Ovary (tissue), 7 donors: ENCODE measurements at regions not wholly inside any gene's neighbourhood (a gene's known extent, or its start where the extent isn't known, plus 50 kb on each side); places are given as distances from the start of the nearest gene placed in this dataset.
A peak's percentile ranks its signal among the peaks of the same experiment; 100 is the strongest.

ENCODE experiments used
- DNase-seq, 5 donors: peaks; one replicate each; pipeline ENCODE4 v3.0.0-alpha.2; 2019 to 2020
- H3K27ac ChIP-seq, 2 donors: fragments of 200-600 bp; one replicate each; pipeline versions ENCODE4 v1.5.1 to v1.8.0; 2019 to 2022
- H3K27me3 ChIP-seq: fragments of 200-600 bp; one replicate; pipeline ENCODE4 v1.8.0; 2022
- H3K36me3 ChIP-seq: fragments of 200-600 bp; sonication (generic); one replicate; pipeline ENCODE4 v1.5.1; 2019
- H3K4me1 ChIP-seq: one replicate; pipeline ENCODE4 v1.8.1; 2013; ENCODE audit warnings: mild to moderate bottlenecking, moderate library complexity; ENCODE audit not compliant: insufficient read depth
- H3K4me3 ChIP-seq: fragments of 200-600 bp; sonication (generic); one replicate; pipeline ENCODE4 v1.5.1; 2017
- H3K9me3 ChIP-seq, 2 donors: fragments of 200-600 bp in 1 of 2; sonication (generic) in 1 of 2; one replicate each; pipeline versions ENCODE4 v1.5.1 to v1.8.1; 2013 to 2019; ENCODE audit warnings: mild to moderate bottlenecking in 1 of 2, moderate library complexity in 1 of 2
- CTCF ChIP-seq, 3 donors: fragments of 450-650 bp in 2 of 3; fragments of 200-600 bp in 1 of 3; IDR thresholded peaks; one replicate each; pipeline versions ENCODE4 v1.5.1 to v1.8.0; 2016 to 2022; ENCODE audit warnings: antibody characterized with exemption in 3 of 3, mild to moderate bottlenecking in 1 of 3
- EP300 ChIP-seq: sonication (generic); formaldehyde crosslinking; IDR thresholded peaks from one replicate; pipeline ENCODE4 v1.6.1; 2017; ENCODE audit warnings: antibody characterized with exemption
- POLR2A ChIP-seq: fragments of 450-650 bp; IDR thresholded peaks from one replicate; pipeline ENCODE4 v1.6.1; 2017; ENCODE audit warnings: antibody characterized with exemption, mild to moderate bottlenecking, moderate library complexity
- WGBS, 3 donors: extraction: QIAGEN DNeasy Blood & Tissue Kit in 1 of 3; methylation state at CpG; one replicate each; pipeline versions ENCODE4 v1.1.5 to v1.1.7; 2013 to 2017; 5-methylcytosine and 5-hydroxymethylcytosine counted together
- intact Hi-C, 4 donors: fragments of 100-400 bp; cut with DNase I; formaldehyde crosslinking; loops; one replicate each; pipeline versions ENCODE4 v1.11.0 to v1.15.1; 2022 to 2023
- donor health status: DM: no; HTN: no; CAD: no; lungs with moderate emphysema.
- donor health status: DM: no; HTN: no; CAD: no.
- donor health status: Bipolar disorder and iron deficiency.
- donor health status: DM: no; HTN: no; CAD: no.
- donor health status: DM: yes; HTN: yes; CAD: no.

DNA sequence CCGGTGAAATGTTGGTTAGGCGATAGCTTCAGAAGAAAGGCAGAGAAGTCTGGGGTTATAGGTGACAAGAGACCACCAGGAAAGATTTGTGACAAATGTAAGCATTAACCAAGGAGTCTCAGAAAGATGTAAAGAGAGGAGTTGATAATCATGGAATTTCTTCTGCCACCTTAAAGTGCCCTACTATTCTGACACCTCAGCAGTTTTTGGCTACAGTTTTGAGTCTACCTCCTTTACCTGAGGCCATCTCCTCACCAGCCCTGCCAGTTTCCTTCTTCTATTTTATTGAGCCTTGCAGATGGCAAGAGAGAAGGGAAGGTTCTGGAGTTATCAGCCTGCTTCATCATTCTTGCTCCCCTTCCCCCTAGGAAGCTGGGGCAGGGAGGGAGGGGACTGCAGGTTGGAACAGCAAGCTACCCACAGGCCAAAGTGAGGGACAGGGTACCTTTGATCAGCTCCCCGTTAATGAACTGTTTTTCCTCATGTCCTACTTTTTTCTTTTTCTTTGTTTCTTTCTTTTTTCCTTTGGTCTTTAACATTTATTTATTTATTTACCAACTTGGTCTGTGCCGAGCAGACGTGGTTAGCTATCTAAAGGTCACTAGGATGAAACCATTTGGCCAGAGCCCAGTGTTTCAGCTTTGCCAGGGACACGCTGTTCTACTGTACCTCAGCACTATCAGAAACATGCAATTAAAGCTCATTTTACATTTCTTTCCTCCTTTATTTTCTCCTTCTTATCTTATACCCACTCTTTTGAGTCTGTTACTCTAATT lies 438.7 kb upstream of the AR start:
- no peaks in the 10 kb centered on the region for H3K36me3 ChIP-seq
- no peaks in the 10 kb centered on the region for H3K27me3 ChIP-seq
- no peak overlapping the region for H3K27ac ChIP-seq
- no peaks in the 10 kb centered on the region for H3K9me3 ChIP-seq
- no peak for TF ChIP-seq EP300
- TF ChIP-seq POLR2A: no peak
- no peak for TF ChIP-seq CTCF (IDR thresholded peaks at IDR 0.05)
- intact Hi-C loops: no loop called here
- WGBS, 3 donors: 38 to 39% (median 38%) methylated on average over 6 of the region's 6 CpGs
- H3K4me1 ChIP-seq: peaks cover 2% of the 10 kb centered on the region
- H3K4me3 ChIP-seq: no peak overlapping the region
- DNase-seq: peak in 4 of 5 donors; percentile 23 to 71 (median 34)

GRCh38 chrX:67100031-67100884 lies 443.6 kb upstream of the AR start:
- H3K4me3 ChIP-seq: no peak overlapping the region
- WGBS, 3 donors: 61 to 69% (median 65%) methylated on average over 6 of the region's 6 CpGs
- TF ChIP-seq CTCF (IDR thresholded peaks at IDR 0.05): no peak
- intact Hi-C loops: no loop called here
- no peak overlapping the region for H3K27ac ChIP-seq
- H3K9me3 ChIP-seq: no peaks in the 10 kb centered on the region
- no peaks in the 10 kb centered on the region for H3K36me3 ChIP-seq
- H3K27me3 ChIP-seq: no peaks in the 10 kb centered on the region
- DNase-seq: no peak
- H3K4me1 ChIP-seq: no peaks in the 10 kb centered on the region

GRCh38 chrX:67094061-67094460 lies 449.8 kb upstream of the AR start:
- H3K27ac ChIP-seq: no peak overlapping the region

DNA sequence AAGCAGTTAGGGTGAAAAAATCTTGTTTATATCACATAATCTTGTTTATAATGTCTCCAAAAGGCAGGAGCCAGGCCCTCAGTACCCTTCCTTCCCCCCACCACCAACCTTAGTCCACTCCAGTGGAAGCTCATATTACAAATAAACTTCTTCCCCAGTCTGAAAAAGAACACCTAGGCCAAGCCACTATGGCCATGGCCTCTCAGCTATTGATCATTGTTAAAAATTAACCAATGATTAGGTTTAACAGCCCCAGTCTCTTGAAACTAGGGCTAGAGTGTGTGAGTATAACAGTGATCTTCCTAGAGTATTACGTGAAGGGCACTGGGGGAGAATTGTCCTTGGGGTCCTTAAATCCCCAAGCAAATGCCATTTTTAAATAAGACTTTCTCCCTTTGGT lies 411.9 kb upstream of the EDA2R start:
- 60 to 76% (median 66%) methylated on average over 1 of the region's 1 CpG for WGBS, 3 donors
- no peak overlapping the region for H3K27ac ChIP-seq
- no peaks in the 10 kb centered on the region for H3K36me3 ChIP-seq
- H3K27me3 ChIP-seq: no peaks in the 10 kb centered on the region
- intact Hi-C loops: no loop called here
- H3K4me3 ChIP-seq: no peak overlapping the region
- TF ChIP-seq CTCF (IDR thresholded peaks at IDR 0.05) (no peak), POLR2A (no peak), EP300 (no peak)
- H3K9me3 ChIP-seq: no peaks in the 10 kb centered on the region
- H3K4me1 ChIP-seq: no peaks in the 10 kb centered on the region
- DNase-seq: no peak

More at GRCh38 chrX:67094061-67094460, 449.8 kb upstream of the AR start:
- 81 to 90% (median 82%) methylated on average over 2 of the region's 2 CpGs for WGBS, 3 donors
- no peak for DNase-seq
- TF ChIP-seq EP300 (no peak), CTCF (IDR thresholded peaks at IDR 0.05) (no peak), POLR2A (no peak)
- Histone ChIP-seq H3K4me1 (no peaks in the 10 kb centered on the region), H3K9me3 (no peaks in the 10 kb centered on the region), H3K36me3 (no peaks in the 10 kb centered on the region), H3K4me3 (no peak overlapping the region), H3K27me3 (no peaks in the 10 kb centered on the region)
- intact Hi-C loops: no loop called here
